H1 (cell line): ENCODE measurements at regions not wholly inside any gene's neighbourhood (a gene's known extent, or its start where the extent isn't known, plus 50 kb on each side); places are given as distances from the start of the nearest gene placed in this dataset.

ENCODE experiments used
- CTCF ChIA-PET: fragments of 300-600 bp; sonication (Branson Sonifier 250); formaldehyde crosslinking; loops from one replicate; lab custom pipeline; 2021; ENCODE audit not compliant: partially characterized antibody; lab: Charles Lee
- POLR2A ChIA-PET: fragments of 300-600 bp; sonication (Branson Sonifier 250); formaldehyde crosslinking; loops from one replicate; lab custom pipeline; 2021; ENCODE audit warnings: inconsistent platforms; ENCODE audit not compliant: partially characterized antibody; lab: Charles Lee
- DNase-seq, 2 experiments: peaks; one replicate each; pipeline versions ENCODE4 v3.0.0 to v3.0.0-alpha.2; 2010 to 2022; ENCODE audit warnings: low spot score in 2 of 2, low read depth in 1 of 2, mixed read lengths in 1 of 2
- FAIRE-seq: peaks from 2 replicates; lab custom pipeline; 2011; peaks lifted over from hg19 to GRCh38; lab: Jason Lieb, UNC
- H2AFZ ChIP-seq: 2 replicates; pipeline ENCODE4 v1.8.1; 2012; ENCODE audit warnings: low read length, inconsistent platforms
- H2AK5ac ChIP-seq: 2 replicates; pipeline ENCODE4 v1.6.1; 2013; ENCODE audit warnings: low read depth, low read length
- H2BK120ac ChIP-seq: replicated peaks from 2 replicates; pipeline ENCODE3; 2013; ENCODE audit warnings: low read depth, low read length, inconsistent platforms
- H2BK12ac ChIP-seq: 2 replicates; pipeline ENCODE4 v1.6.1; 2013; ENCODE audit warnings: low read depth, low read length
- H2BK15ac ChIP-seq: 2 replicates; pipeline ENCODE4 v1.6.1; 2013; ENCODE audit warnings: low read length
- H2BK20ac ChIP-seq: 2 replicates; pipeline ENCODE4 v1.6.1; 2013; ENCODE audit warnings: low read length
- H2BK5ac ChIP-seq: 2 replicates; pipeline ENCODE4 v1.6.1; 2013; ENCODE audit warnings: low read depth, low read length
- H3K14ac ChIP-seq: 2 replicates; pipeline ENCODE4 v1.6.1; 2013; ENCODE audit warnings: inconsistent platforms; ENCODE audit not compliant: insufficient read length
- H3K18ac ChIP-seq: 2 replicates; pipeline ENCODE4 v1.6.1; 2013; ENCODE audit warnings: low read length; ENCODE audit errors: extremely low read depth
- H3K23ac ChIP-seq: 2 replicates; pipeline ENCODE4 v1.6.1; 2013; ENCODE audit warnings: inconsistent platforms; ENCODE audit not compliant: insufficient read length
- H3K23me2 ChIP-seq: 2 replicates; pipeline ENCODE4 v1.6.1; 2013; ENCODE audit warnings: low read depth, low read length
- H3K27ac ChIP-seq: 2 replicates; pipeline ENCODE4 v1.6.1; 2011; ENCODE audit warnings: low read depth, low read length, inconsistent platforms
- H3K27me3 ChIP-seq, 4 experiments: replicated peaks in 1 of 4; 1 replicate in 1 of 4; 2 replicates in 3 of 4; pipeline versions ENCODE4 v1.6.1 to v1.8.1; 2011 to 2013; ENCODE audit warnings: low read length in 3 of 4, mild to moderate bottlenecking in 3 of 4, inconsistent platforms in 2 of 4, mixed read lengths in 2 of 4, moderate library complexity in 1 of 4; ENCODE audit not compliant: control insufficient read depth in 3 of 4, insufficient read depth in 3 of 4; ENCODE audit errors: extremely low read depth in 1 of 4
- H3K36me3 ChIP-seq, 4 experiments: 2 replicates each; pipeline versions ENCODE4 v1.6.1 to v1.8.1; 2011 to 2013; ENCODE audit warnings: mild to moderate bottlenecking in 4 of 4, low read length in 3 of 4, moderate library complexity in 2 of 4, control low read depth in 1 of 4, inconsistent platforms in 1 of 4; ENCODE audit not compliant: insufficient read depth in 4 of 4, control insufficient read depth in 2 of 4
- H3K4ac ChIP-seq: replicated peaks from 2 replicates; pipeline ENCODE3; 2013; ENCODE audit warnings: low read length, low read depth, mixed read lengths, inconsistent platforms; ENCODE audit not compliant: insufficient read length
- H3K4me1 ChIP-seq, 4 experiments: replicated peaks in 1 of 4; 1 replicate in 1 of 4; 2 replicates in 3 of 4; pipeline versions ENCODE4 v1.6.1 to v1.8.1; 2011 to 2013; ENCODE audit warnings: low read length in 3 of 4, inconsistent platforms in 2 of 4, mixed read lengths in 1 of 4; ENCODE audit not compliant: insufficient read depth in 4 of 4, control insufficient read depth in 3 of 4
- H3K4me2 ChIP-seq, 2 experiments: 2 replicates each; pipeline versions ENCODE4 v1.6.1 to v1.8.1; 2011 to 2013; ENCODE audit warnings: low read depth in 2 of 2, low read length in 2 of 2, control low read depth in 1 of 2, inconsistent platforms in 1 of 2, mild to moderate bottlenecking in 1 of 2; ENCODE audit not compliant: insufficient read depth in 1 of 2
- H3K4me3 ChIP-seq, 4 experiments: fragments of 200-600, 300-600 bp in 1 of 4; sonication (generic), shearing (Covaris generic), sonication (Bioruptor Twin) in 1 of 4; 2 replicates each; pipeline versions ENCODE4 v1.5.1 to v1.8.1; 2011 to 2016; ENCODE audit warnings: low read length in 4 of 4, low read depth in 3 of 4, control low read depth in 2 of 4, inconsistent platforms in 2 of 4, mild to moderate bottlenecking in 2 of 4, mixed read lengths in 1 of 4, moderate library complexity in 1 of 4; ENCODE audit not compliant: insufficient read depth in 2 of 4; ENCODE audit errors: extremely low read depth in 1 of 4
- H3K56ac ChIP-seq: replicated peaks from 2 replicates; pipeline ENCODE3; 2013; ENCODE audit warnings: low read depth, mild to moderate bottlenecking, mixed read lengths, low read length, inconsistent platforms; ENCODE audit not compliant: insufficient read length
- H3K79me1 ChIP-seq: 2 replicates; pipeline ENCODE4 v1.6.1; 2013; ENCODE audit warnings: low read depth, low read length, control low read depth
- H3K79me2 ChIP-seq, 2 experiments: 2 replicates each; pipeline versions ENCODE4 v1.6.1 to v1.8.1; 2012 to 2013; ENCODE audit warnings: low read length in 2 of 2, mild to moderate bottlenecking in 2 of 2, inconsistent platforms in 1 of 2; ENCODE audit not compliant: insufficient read depth in 2 of 2, control insufficient read depth in 1 of 2
- H3K9ac ChIP-seq, 4 experiments: replicated peaks in 1 of 4; 1 replicate in 1 of 4; 2 replicates in 3 of 4; pipeline versions ENCODE4 v1.6.1 to v1.8.1; 2011 to 2013; ENCODE audit warnings: low read depth in 3 of 4, low read length in 3 of 4, control low read depth in 2 of 4, mild to moderate bottlenecking in 2 of 4, moderate library complexity in 2 of 4, inconsistent platforms in 1 of 4; ENCODE audit errors: extremely low read depth in 1 of 4
- H3K9me3 ChIP-seq, 2 experiments: 2 replicates each; pipeline versions ENCODE4 v1.6.1 to v1.8.1; 2012 to 2013; ENCODE audit warnings: mild to moderate bottlenecking in 2 of 2, moderate library complexity in 2 of 2, control low read depth in 1 of 2, inconsistent platforms in 1 of 2, low read depth in 1 of 2, low read length in 1 of 2, mixed read lengths in 1 of 2; ENCODE audit not compliant: insufficient read depth in 2 of 2
- H4K20me1 ChIP-seq, 2 experiments: replicated peaks in 1 of 2; 2 replicates each; pipeline versions ENCODE3 to v1.8.1; 2011 to 2013; ENCODE audit warnings: inconsistent platforms in 2 of 2, low read length in 2 of 2, mild to moderate bottlenecking in 1 of 2; ENCODE audit not compliant: insufficient read depth in 2 of 2, control insufficient read depth in 1 of 2
- H4K5ac ChIP-seq: 2 replicates; pipeline ENCODE4 v1.6.1; 2013; ENCODE audit warnings: low read length, low read depth, mixed read lengths, inconsistent platforms; ENCODE audit not compliant: insufficient read length
- H4K8ac ChIP-seq: 2 replicates; pipeline ENCODE4 v1.8.0; 2013; ENCODE audit warnings: mild to moderate bottlenecking, moderate library complexity, low read length, inconsistent platforms; ENCODE audit not compliant: insufficient read depth; ENCODE audit errors: extremely low read depth
- H4K91ac ChIP-seq: replicated peaks from 2 replicates; pipeline ENCODE3; 2013; ENCODE audit warnings: low read length, mixed read lengths, inconsistent platforms; ENCODE audit not compliant: insufficient read length
- BCL11A ChIP-seq, 2 experiments: IDR thresholded peaks; one replicate each; pipeline ENCODE4 v1.6.1; 2011; ENCODE audit warnings: low read depth in 2 of 2, low read length in 2 of 2, mild to moderate bottlenecking in 2 of 2
- CBX8 ChIP-seq: fragments of 300-800, 300-1000 bp; sonication (generic); IDR thresholded peaks from 2 replicates; pipeline ENCODE4 v1.7.1; 2016; ENCODE audit warnings: low read depth, low read length, borderline replicate concordance
- CTCF ChIP-seq, 3 experiments: IDR thresholded peaks; 1 replicate in 2 of 3; 2 replicates in 1 of 3; pipeline versions ENCODE4 v1.5.1 to v1.6.1; 2011; ENCODE audit warnings: low read length in 3 of 3, mild to moderate bottlenecking in 3 of 3, inconsistent platforms in 2 of 3, low read depth in 1 of 3, moderate library complexity in 1 of 3; ENCODE audit not compliant: insufficient read depth in 1 of 3; ENCODE audit errors: control extremely low read depth in 1 of 3
- GABPA ChIP-seq: IDR thresholded peaks from 2 replicates; pipeline ENCODE4 v1.6.1; 2011; ENCODE audit warnings: mild to moderate bottlenecking, low read length, moderate library complexity, borderline replicate concordance; ENCODE audit not compliant: insufficient read depth
- NRF1 ChIP-seq: IDR thresholded peaks from 2 replicates; pipeline ENCODE4 v1.6.1; 2011; ENCODE audit warnings: mild to moderate bottlenecking, low read depth, low read length, improper control_type of control experiment
- PHF8 ChIP-seq: fragments of 200-600 bp; sonication (generic); conservative IDR thresholded peaks from 2 replicates; pipeline ENCODE4 v1.7.1; 2012; ENCODE audit warnings: low read depth, mild to moderate bottlenecking, inconsistent platforms, low read length, moderate library complexity
- POLR2AphosphoS5 ChIP-seq: IDR thresholded peaks from 2 replicates; pipeline ENCODE4 v1.6.1; 2011; ENCODE audit warnings: low read depth, low read length
- SP4 ChIP-seq: IDR thresholded peaks from 2 replicates; pipeline ENCODE4 v1.6.1; 2012; ENCODE audit warnings: low read length, inconsistent platforms
- TCF12 ChIP-seq: IDR thresholded peaks from 2 replicates; pipeline ENCODE4 v1.6.1; 2011; ENCODE audit warnings: low read depth, mild to moderate bottlenecking, low read length
- whole genome bisulfite sequencing, 2 experiments: shearing (Covaris generic) in 1 of 2; methylation state at CpG; one replicate each; pipeline versions ENCODE4 v1.1.6 to v1.1.7; 2013 to 2015; ENCODE audit warnings: low lambda C conversion rate in 2 of 2, mixed read lengths in 2 of 2, inconsistent platforms in 1 of 2, low coverage in 1 of 2, missing lambda C conversion rate in 1 of 2; ENCODE audit not compliant: insufficient replicate concordance in 2 of 2, insufficient coverage in 1 of 2, insufficient read length in 1 of 2; ENCODE audit errors: extremely low coverage in 1 of 2, missing lambda C conversion rate in 1 of 2; 5-methylcytosine and 5-hydroxymethylcytosine counted together

GRCh38 chr1:4101459-4102161 is 201.5 kb upstream of the C1orf174 start:
- CTCF ChIA-PET: no interaction called here
- Histone ChIP-seq H3K4me1 (peaks cover 0 to 6% (median 0%) of the 10 kb centered on the region in 4 experiments; a peak in 2 of 7 replicates), H3K27me3 (no peaks in the 10 kb centered on the region; a peak in 2 of 7 replicates), H3K36me3 (no peaks in the 10 kb centered on the region), H4K5ac (no peak overlapping the region), H3K4me3 (no peak overlapping the region), H2AFZ (peak overlapping the region; percentile 46), H4K20me1 (no peaks in the 10 kb centered on the region), H2BK5ac (no peak overlapping the region), H3K79me2 (no peaks in the 10 kb centered on the region), H3K18ac (no peak overlapping the region), H2BK15ac (no peak overlapping the region), H3K79me1 (no peaks in the 10 kb centered on the region), H4K8ac (no peak overlapping the region), H2BK120ac (no peak overlapping the region), H3K56ac (no peak overlapping the region), H2BK12ac (no peak overlapping the region), H3K23ac (no peak overlapping the region), H3K9ac (no peak overlapping the region), H3K14ac (no peak overlapping the region), H3K4ac (no peak overlapping the region), H2BK20ac (no peak overlapping the region), H3K4me2 (no peak overlapping the region), H3K23me2 (no peaks in the 10 kb centered on the region), H3K9me3 (peaks cover 0 to 2% of the 10 kb centered on the region in 2 experiments; a peak in 1 of 4 replicates), H2AK5ac (no peak overlapping the region), H4K91ac (no peak overlapping the region), H3K27ac (no peak overlapping the region)
- DNase-seq (no peak), FAIRE-seq (no peak)
- 69% methylated on average over 5 of the region's 5 CpGs; no CpG with 5 or more reads in 1 of the 2 experiments for WGBS, 2 experiments
- POLR2A ChIA-PET: no interaction called here
- no peak for TF ChIP-seq SP4
- no peak for TF ChIP-seq NRF1
- TF ChIP-seq GABPA: no peak
- no peak for TF ChIP-seq BCL11A (IDR thresholded peaks at IDR 0.05; ENCODE audit: low read depth in 2 of 2, low read length in 2 of 2)
- TF ChIP-seq POLR2AphosphoS5: no peak
- TF ChIP-seq TCF12: no peak
- TF ChIP-seq CBX8: no peak
- no peak for TF ChIP-seq PHF8
- TF ChIP-seq CTCF (IDR thresholded peaks at IDR 0.05; ENCODE audit: control extremely low read depth in 1 of 3, insufficient read depth in 1 of 3, low read depth in 1 of 3, low read length in 3 of 3): no peak
